ENCODE measurements at regions not wholly inside any gene's neighbourhood (a gene's known extent, or its start where the extent isn't known, plus 50 kb on each side); places are given as distances from the start of the nearest gene placed in this dataset.

DNA sequence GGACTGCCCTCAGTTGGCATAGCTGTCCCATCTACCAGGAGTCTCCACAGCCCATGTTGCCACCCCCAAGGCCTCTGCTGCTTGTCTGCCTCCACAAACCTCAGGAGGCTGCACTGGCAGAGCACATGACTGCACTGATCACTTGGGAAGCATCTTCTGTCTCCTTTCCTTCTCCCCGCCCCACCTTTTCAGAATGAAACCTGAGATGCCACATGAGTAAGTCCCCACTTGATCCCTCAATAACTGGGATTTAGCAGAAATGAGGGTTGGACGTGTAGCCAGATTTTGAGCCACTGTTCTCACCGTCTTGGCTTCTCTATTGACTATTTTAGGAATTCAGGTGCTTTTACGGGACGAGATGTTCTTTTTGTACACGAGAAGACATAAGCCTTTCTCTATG lies 328.4 kb downstream of the CDC5L start:
- Histone ChIP-seq H3K9me3 (no peaks in the 10 kb centered on the region), H3K36me3 (ENCODE audit: insufficient read depth in 1 of 2, low read depth in 1 of 2) (no peaks in the 10 kb centered on the region), H3K27me3 (ENCODE audit: insufficient read depth in 3 of 3, low read length in 2 of 3) (no peaks in the 10 kb centered on the region), H3K27ac (no peak overlapping the region), H3K4me3 (no peak overlapping the region), H3K4me1 (no peaks in the 10 kb centered on the region)
- ATAC-seq = no peak
- intact Hi-C loops (cut with DNase I) = no loop called here
- TF ChIP-seq, protein P1, sequence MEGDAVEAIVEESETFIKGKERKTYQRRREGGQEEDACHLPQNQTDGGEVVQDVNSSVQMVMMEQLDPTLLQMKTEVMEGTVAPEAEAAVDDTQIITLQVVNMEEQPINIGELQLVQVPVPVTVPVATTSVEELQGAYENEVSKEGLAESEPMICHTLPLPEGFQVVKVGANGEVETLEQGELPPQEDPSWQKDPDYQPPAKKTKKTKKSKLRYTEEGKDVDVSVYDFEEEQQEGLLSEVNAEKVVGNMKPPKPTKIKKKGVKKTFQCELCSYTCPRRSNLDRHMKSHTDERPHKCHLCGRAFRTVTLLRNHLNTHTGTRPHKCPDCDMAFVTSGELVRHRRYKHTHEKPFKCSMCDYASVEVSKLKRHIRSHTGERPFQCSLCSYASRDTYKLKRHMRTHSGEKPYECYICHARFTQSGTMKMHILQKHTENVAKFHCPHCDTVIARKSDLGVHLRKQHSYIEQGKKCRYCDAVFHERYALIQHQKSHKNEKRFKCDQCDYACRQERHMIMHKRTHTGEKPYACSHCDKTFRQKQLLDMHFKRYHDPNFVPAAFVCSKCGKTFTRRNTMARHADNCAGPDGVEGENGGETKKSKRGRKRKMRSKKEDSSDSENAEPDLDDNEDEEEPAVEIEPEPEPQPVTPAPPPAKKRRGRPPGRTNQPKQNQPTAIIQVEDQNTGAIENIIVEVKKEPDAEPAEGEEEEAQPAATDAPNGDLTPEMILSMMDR (IDR thresholded peaks at IDR 0.05) = no peak
- 37 to 78% (median 68%) methylated on average over 6 of the region's 6 CpGs for WGBS, 3 donors
- no peak for DNase-seq

DNA sequence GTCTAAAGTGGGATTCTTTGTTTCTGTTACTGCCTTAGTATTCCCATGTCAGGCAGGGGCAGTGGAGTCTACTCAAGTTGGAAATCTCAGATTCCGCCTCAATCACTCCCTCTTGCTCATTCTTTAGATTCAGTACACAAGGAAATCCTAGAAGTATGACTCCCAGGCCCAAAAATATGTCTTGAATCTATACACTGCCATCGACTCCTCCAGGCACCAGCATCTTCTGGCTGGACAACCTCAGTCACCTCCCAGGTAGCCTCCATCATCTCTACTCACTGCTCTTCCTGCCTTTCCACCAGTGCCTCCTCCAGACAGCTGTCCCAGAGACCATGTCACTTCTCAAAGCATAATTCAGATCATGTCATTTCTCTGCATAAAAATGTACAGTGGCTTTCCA lies 329.9 kb downstream of the CDC5L start:
- TF ChIP-seq, protein P1 (IDR thresholded peaks at IDR 0.05) = no peak
- Histone ChIP-seq H3K9me3 (no peaks in the 10 kb centered on the region), H3K27me3 (ENCODE audit: insufficient read depth in 3 of 3, low read length in 2 of 3) (no peaks in the 10 kb centered on the region), H3K36me3 (ENCODE audit: insufficient read depth in 1 of 2, low read depth in 1 of 2) (no peaks in the 10 kb centered on the region), H3K4me1 (no peaks in the 10 kb centered on the region), H3K27ac (no peak overlapping the region), H3K4me3 (no peak overlapping the region)
- DNase-seq (no peak), ATAC-seq (no peak)
- WGBS, 3 donors = 93 to 100% (median 99%) methylated on average over 2 of the region's 2 CpGs
- intact Hi-C loops (cut with DNase I) = no loop called here

DNA sequence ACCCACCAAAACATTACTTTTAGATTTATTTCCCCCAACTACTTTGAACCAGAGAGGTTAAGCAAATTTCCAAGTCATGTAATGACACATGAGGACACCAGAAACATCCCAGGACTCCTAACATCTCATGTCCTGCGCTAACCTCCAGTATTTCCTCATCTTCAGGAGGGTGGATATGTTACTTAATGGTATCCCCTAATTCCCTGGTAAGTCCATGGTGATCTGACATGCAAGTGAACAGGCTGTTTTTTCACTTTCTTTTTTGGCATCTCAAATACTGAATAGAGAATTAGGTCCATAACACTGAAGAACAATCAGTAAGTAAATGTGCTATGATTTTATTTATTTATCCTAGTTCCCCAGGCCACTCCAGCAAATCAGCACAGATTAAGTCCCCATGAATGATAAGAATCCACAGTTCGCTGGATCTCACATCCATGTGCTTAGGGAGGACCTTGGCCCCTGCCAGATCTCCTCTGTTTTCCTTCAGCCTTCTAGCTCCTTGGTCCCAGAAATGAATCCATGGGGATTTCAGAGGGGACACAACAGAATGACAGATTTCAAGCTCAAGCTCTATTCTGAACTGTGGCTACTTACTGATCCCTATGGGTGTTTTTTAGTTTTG lies 334.6 kb downstream of the CDC5L start:
- Histone ChIP-seq H3K27me3 (ENCODE audit: insufficient read depth in 3 of 3, low read length in 2 of 3) (no peaks in the 10 kb centered on the region), H3K27ac (no peak overlapping the region), H3K4me1 (no peaks in the 10 kb centered on the region), H3K36me3 (ENCODE audit: insufficient read depth in 1 of 2, low read depth in 1 of 2) (no peaks in the 10 kb centered on the region), H3K4me3 (no peak overlapping the region), H3K9me3 (no peaks in the 10 kb centered on the region)
- DNase-seq (no peak), ATAC-seq (no peak)
- WGBS, 3 donors = 84 to 98% (median 90%) methylated on average over 2 of the region's 2 CpGs
- intact Hi-C loops (cut with DNase I) = no loop called here
- TF ChIP-seq, protein P1 (IDR thresholded peaks at IDR 0.05) = no peak

DNA sequence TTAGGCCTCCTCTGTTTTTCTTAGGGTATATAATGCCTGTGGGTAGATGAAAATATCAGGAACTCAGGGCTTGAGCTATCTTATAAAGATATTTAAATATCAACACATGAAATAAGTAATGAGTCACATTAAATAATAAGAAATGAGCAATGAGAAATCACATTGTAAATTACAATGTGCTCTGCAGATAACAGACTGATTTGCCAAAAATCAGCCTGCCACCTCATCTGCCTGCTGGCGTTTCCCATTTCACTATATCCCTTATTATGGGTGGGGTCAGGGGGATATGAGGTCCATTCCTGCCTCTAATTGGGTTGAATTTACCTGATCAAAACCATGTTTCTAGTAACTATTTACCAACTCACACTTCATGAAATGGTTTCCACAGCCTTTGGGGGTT lies 335.2 kb downstream of the CDC5L start:
- intact Hi-C loops (cut with DNase I) = no loop called here
- WGBS, 3 donors = 93 to 95% (median 93%) methylated on average over 1 of the region's 1 CpG
- Histone ChIP-seq H3K4me1 (no peaks in the 10 kb centered on the region), H3K36me3 (ENCODE audit: insufficient read depth in 1 of 2, low read depth in 1 of 2) (no peaks in the 10 kb centered on the region), H3K4me3 (no peak overlapping the region), H3K27me3 (ENCODE audit: insufficient read depth in 3 of 3, low read length in 2 of 3) (no peaks in the 10 kb centered on the region), H3K9me3 (no peaks in the 10 kb centered on the region), H3K27ac (no peak overlapping the region)
- DNase-seq (no peak), ATAC-seq (no peak)
- TF ChIP-seq, protein P1 (IDR thresholded peaks at IDR 0.05) = no peak
